NCI-H1694 (cell line): ENCODE measurements at regions not wholly inside any gene's neighbourhood (a gene's known extent, or its start where the extent isn't known, plus 50 kb on each side); places are given as distances from the start of the nearest gene placed in this dataset.
"Not testable (repeated sequence)": the region's sequence is repeated elsewhere in the genome, so short reads cannot be mapped to it uniquely, and the experiment has no call there.

Experiments used
- DNase-seq: peaks from one replicate; lab custom pipeline; 2025; lab: John Stamatoyannopoulos, UW

GRCh38 chr18:10169814-10170213 lies 256.0 kb downstream of the VAPA start:
- no peak for DNase-seq

DNA sequence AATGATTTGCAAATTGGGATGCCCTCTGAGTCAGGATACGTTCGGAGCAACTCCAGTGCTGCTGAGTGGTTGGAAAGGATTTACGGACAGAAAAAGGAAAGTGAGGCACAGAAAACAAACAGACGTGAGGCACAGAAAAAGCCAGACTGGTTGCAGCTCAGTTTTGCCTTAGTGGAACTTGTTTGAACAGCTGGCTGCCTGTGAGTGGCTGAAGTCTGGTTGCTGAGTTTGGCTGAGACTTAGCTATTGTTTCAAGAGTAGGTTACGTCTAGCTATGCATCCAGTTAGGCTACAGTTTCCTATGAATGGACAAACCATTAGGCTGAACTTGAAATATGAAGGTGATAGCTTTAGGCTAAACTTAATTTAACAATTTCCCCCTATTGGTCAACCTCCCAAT lies 256.6 kb downstream of the VAPA start:
- no peak for DNase-seq

GRCh38 chr18:10175333-10175732 lies 261.5 kb downstream of the VAPA start:
- DNase-seq, result not testable (repeated sequence)

- DNase-seq, result not testable (repeated sequence)
Measured at GRCh38 chr18:10179326-10179725, 265.5 kb downstream of the VAPA start.

DNA sequence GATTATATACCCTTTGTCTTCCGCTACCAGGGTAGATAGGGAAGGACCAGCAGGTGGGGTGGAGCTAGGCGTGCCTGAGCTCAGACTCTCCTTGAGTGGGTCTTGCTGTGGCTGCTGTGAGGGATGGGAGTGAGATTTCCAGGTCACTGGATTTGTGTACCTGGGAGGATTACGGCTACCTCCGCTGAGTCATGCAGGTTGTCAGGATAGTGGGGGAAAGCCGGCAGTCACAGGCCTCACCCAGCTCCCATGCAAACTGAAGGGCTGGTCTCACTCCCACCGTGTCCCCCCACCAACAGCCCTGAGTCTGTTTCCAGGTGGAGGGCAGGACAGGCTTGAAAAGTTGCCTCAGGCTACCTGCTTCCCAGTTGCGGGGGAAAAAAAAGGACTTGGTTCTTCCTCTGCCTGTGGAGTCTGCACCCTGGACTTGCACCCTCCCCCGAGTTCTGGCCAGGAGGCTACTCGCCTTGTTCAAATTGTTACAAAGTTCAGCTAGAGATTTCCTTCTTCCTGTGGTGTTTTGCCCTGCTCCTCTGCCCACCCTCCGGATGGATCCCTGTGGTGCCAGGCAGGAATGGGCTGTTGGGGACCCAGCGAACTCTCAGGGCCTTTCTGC lies 268.3 kb downstream of the VAPA start:
- no peak for DNase-seq

DNA sequence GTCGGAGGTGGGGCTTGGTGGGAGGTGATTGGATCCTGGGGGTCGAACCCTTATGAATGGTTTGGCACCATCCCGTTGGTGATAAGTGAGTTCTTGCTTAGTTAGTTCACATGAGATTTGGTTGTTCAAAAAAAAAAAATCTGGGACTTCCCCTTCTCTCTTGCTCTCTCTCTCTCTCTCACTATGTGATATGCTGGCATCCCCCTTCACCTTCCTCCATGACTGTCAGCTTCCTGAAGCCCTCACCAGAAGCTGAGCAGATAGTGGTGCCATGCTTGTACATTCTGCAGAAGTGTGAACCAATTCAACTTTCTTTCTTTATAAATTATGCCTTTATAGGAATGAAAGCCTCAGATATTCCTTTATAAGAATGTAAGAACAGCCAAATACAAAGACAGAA lies 269.7 kb upstream of the APCDD1 start:
- no peak for DNase-seq

DNA sequence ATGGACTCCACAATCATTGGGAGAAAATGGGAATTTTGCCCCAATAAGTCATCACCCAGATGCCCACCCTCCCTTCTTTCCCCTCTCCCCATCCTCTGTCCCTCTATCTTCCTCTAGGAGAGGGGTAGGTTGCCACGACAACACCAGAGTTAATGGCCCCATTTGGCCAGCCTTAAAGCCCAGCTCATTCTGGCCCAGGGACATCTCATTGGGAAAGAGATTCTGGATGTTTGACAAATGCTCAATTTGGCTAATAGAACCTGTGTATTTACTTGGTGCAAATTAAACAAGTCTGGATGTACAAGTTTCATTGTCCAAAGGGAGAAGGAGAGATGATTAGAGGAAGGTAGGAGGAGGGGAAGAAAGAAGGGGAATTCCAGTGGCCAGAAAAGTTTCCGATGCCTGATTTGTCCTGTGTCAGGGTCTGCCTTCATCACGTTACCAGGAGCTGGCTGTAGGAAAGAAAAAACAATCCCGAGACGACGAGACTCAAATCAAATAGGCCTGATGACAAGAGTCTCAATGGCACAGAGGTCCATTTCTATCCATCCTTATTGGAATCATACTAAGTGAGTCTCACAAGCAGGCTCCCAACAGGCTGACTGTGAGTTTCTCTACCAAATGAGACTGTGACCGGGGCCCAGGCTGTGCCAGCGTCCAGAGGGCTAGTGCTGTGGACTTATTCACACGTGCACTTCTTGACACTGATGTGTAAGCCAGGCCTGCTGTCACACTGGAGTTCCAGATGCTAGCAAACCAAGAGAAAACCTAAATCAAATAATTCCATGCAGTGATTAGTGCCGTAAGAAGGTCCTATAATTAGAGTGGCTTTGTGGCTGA lies 265.2 kb upstream of the APCDD1 start:
- DNase-seq, result no peak

DNA sequence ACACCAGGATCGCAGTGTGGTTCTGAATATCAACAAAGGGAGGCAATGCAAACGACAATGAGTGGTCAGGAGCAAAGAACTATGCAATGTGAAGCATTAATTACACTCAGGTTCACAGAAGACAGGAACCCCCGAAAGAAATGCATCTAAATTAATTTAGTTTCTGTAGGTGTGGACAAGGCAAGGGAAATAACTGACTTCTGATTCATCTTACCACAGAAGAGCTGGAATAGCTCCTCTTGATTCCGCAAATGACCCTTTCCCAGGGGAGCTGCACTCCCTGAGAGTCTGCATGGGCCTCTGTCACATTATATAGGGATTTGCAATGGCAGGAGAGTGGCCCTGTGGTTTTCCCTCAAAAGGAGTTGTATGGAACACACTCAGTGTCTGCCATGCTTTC lies 263.9 kb upstream of the APCDD1 start:
- DNase-seq, result no peak

DNA sequence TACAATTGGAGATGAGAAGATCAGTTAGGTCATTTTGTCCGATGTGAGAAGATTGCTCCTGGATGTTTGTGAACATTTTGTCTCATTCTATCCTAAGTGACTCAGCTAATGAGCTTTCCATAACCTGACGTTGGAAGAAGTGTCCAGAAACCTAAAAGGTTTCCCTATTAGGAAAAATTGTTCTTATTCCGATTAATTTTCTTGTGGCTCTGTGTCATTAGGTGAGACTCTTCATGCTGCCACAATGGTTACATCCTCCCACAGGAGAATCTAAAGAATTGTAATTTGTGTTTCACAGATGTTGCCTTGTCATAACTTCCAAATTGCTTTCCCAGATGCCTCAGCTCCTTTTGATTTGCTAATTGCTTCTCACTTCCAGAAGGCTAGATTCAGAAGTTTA lies 261.0 kb upstream of the APCDD1 start:
- no peak for DNase-seq

GRCh38 chr18:10194592-10194991 lies 259.8 kb upstream of the APCDD1 start:
- no peak for DNase-seq

DNA sequence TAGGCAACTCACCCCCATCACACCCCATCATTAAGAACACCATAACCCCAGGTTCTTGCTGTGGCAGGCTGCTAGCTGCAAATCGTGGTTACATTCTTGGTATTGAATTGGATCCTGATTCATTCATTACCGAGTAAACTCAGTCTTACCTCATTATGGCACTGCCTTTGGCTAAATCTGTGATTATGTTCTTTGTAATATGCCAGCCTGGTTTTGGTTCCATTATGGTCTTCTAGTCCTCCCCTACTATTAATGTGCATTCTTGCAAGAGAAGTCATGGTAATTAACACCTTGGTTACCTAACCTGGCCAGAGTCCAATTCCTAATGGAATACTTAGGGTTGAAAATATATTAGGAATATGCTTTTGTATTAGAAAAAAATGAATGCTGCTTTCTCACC lies 258.9 kb upstream of the APCDD1 start:
- DNase-seq, result no peak

DNA sequence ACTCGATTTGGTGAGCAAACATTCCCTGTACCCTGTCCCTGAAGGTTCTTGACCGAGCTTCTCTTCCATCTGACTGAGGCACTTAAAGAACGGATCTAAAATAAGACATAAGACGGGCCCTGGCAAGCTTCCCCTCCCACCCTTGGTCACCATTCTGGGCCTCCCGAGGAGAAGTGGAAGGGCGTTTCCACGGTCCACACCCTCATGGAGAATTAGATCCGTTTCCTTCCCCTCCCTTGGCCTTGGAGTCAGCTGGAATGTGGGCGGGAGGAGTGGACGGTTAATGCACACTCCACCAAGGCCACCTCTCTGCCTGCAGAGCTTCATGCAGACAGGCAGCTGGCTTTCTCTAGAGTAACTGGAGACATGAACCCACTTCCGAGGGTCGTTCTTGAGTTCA lies 257.3 kb upstream of the APCDD1 start:
- DNase-seq, result no peak

DNA sequence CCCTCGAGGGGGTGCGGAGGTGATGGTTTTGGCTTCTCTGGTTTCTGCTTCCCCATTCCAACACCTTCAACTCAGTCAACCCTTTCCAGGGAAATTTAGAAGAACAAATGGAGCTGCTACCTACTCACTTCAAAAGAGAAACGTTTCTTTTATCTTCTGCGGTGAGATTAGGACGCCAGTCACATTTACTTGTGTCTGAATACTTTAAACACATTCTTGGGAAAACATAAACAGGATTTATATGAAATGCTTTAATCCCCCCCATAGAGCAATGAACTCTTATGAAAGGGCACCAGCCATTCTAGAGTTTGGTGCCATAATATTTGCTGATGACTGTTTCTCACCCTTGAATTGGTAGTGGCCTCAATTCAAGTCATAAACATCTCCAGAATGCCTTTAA lies 253.2 kb upstream of the APCDD1 start:
- no peak for DNase-seq

DNA sequence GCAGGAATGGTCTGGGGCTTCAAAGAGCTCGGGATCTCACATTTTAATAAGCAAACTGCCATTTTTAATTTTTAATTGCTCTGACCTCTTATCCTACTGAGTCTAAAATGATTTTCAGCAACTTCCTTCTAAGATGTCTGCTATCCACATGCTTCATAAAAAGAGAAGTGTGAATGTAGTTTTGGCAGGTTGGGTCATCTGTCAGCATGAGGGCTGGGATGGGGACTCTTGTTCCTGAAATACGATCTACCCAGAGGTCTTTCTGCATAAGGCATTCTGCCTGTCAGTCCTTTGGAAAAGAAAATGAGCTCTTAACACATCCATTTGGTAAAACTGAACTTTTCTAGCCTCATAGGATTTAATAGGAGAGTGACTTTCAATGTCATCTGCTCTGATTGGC lies 252.8 kb upstream of the APCDD1 start:
- DNase-seq, result no peak

DNA sequence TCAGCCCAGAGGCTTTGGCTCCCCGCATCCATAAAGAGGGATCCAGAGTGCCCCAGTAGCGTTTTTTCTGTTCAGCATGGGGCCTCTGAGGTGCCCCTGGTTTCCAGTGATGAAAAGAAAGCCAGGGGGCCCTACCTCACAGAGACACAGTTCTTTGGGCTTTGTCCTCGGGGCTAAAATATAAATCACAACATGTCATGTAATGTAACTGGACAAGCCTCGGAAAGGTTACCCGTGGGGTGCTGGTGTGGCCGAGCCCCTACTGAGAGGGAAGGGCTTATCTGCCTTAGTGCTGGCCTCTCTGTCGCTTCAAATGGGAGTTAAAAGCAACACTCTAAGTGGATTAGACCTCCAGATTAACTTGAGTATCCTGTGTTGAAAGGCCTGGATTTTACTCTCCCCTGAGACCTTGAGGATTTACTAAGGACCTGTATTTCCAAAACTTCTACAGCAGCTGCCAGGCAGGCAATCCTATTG lies 251.6 kb upstream of the APCDD1 start:
- no peak for DNase-seq

GRCh38 chr18:10205151-10205550 lies 249.3 kb upstream of the APCDD1 start:
- DNase-seq, result no peak

DNA sequence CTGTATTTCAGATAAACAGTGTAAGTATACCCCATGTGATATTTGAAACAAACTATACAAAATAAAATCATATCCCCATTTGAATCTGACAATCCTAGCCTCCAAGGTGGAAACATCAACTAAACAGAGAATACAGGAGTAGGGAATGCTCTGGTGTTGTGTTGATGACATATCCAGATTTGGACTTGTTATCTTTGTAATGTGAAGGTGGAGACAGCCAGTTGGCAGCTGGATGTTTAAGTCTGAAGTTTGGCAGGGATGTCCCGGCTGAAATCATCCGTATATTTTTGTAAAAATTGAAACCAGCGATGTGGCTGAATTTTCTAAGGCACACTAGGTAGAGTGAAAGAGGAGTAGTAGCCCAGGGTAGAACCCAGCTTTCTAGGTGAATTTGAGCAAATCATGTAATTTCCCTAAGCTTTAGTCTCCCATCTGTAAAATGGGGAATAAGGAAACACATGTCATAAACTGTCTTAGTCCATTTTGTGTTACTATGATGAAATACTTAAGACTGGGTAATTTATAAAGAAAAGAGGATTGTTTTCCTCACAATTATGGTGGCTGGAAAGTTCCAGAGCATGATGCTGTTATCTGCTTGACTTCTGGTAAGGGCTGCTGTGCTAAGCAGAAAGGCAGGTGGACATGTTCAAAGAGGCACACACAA lies 246.6 kb upstream of the APCDD1 start:
- no peak for DNase-seq

DNA sequence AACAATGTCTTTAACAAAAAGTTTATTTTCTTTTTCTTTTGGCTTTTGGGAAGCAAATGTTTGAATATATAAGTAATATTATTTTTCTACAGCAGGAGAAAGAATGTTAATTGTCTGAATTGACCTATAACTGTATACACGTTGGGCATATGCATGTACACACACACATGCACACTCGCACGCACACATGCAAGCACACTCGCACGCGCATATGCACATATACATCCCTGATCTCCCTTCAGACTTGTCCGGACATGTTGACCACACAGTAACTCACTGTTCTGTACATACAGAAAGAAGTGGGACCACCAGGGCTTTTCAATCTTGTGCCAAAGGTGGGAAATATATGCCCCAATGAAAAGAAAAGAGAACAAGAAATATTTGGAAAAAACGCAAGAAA lies 245.1 kb upstream of the APCDD1 start:
- no peak for DNase-seq

GRCh38 chr18:10210057-10210633 lies 244.3 kb upstream of the APCDD1 start:
- no peak for DNase-seq

GRCh38 chr18:10213526-10213925 lies 240.9 kb upstream of the APCDD1 start:
- no peak for DNase-seq

DNA sequence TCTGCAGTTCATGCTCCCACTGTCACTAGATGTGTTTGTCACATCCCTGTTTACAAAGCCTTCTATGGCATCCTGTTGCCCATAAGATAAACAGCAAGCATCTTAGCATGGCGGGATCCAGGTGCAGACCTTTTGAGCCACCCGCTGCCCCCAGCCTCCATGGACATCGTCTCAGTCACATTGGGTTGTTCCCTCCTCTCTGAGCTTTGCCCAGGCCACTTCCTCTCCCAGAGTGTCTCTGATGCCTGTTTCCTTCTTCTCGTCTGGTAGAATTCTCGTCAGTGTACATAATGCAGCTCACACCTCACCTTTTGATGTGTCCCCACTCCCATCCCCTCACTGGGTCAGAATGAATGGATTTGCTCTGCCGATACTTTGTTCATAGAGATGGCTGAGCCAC lies 239.0 kb upstream of the APCDD1 start:
- no peak for DNase-seq

DNA sequence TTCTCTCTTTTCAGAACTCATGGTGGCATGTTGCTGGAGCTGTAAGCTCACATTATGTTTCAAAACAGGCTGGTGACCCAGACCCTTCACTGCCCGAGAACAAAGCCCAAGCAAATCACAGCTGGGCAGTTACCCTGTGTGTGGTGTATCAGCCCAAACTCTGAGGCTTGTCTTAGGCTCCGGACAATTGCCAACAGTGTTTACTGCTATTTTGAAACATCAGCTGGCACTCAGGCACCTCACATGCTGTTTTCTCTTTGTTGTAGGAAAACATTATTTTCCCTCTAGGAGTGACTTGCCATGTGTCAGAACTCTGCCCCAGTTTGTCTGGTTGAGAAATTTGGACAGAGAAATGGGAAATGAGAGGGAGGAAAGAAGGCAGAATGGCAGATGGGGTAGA lies 237.6 kb upstream of the APCDD1 start:
- DNase-seq, result no peak

- DNase-seq, result no peak
Measured at GRCh38 chr18:10217211-10217610, 237.2 kb upstream of the APCDD1 start.
